NT2/D1 (cell line): ENCODE measurements at regions not wholly inside any gene's neighbourhood (a gene's known extent, or its start where the extent isn't known, plus 50 kb on each side); places are given as distances from the start of the nearest gene placed in this dataset.

Source experiments
- DNase-seq: peaks from one replicate; pipeline ENCODE4 v3.0.0-alpha.2; 2011; ENCODE audit warnings: low read depth, low spot score
- H3K27me3 ChIP-seq: 2 replicates; pipeline ENCODE4 v1.6.0; 2011; ENCODE audit warnings: mild to moderate bottlenecking; ENCODE audit not compliant: insufficient read length, insufficient read depth
- H3K36me3 ChIP-seq: 2 replicates; pipeline ENCODE4 v1.6.1; 2011; ENCODE audit warnings: mild to moderate bottlenecking, low read length, mixed read lengths; ENCODE audit not compliant: insufficient read depth, insufficient read length
- H3K4me1 ChIP-seq: 2 replicates; pipeline ENCODE4 v1.5.1; 2011; ENCODE audit not compliant: insufficient read depth, insufficient read length
- H3K4me3 ChIP-seq: 2 replicates; pipeline ENCODE4 v1.5.1; 2011; ENCODE audit warnings: low read depth; ENCODE audit not compliant: insufficient read length
- H3K9ac ChIP-seq: 2 replicates; pipeline ENCODE4 v1.6.0; 2011; ENCODE audit warnings: low read depth; ENCODE audit not compliant: insufficient read length
- H3K9me3 ChIP-seq: 2 replicates; pipeline ENCODE4 v1.5.1; 2011; ENCODE audit warnings: mild to moderate bottlenecking, low read length; ENCODE audit not compliant: insufficient read depth
- SUZ12 ChIP-seq: IDR thresholded peaks from 2 replicates; pipeline ENCODE4 v1.6.1; 2011; ENCODE audit not compliant: insufficient read length, insufficient read depth; ENCODE audit errors: extremely low read depth
- YY1 ChIP-seq: IDR thresholded peaks from 2 replicates; pipeline ENCODE4 v1.6.1; 2011; ENCODE audit not compliant: insufficient read length, insufficient read depth
- ZNF274 ChIP-seq: IDR thresholded peaks from 2 replicates; pipeline ENCODE4 v1.6.1; 2011; ENCODE audit warnings: mild to moderate bottlenecking, low read depth, low read length

DNA sequence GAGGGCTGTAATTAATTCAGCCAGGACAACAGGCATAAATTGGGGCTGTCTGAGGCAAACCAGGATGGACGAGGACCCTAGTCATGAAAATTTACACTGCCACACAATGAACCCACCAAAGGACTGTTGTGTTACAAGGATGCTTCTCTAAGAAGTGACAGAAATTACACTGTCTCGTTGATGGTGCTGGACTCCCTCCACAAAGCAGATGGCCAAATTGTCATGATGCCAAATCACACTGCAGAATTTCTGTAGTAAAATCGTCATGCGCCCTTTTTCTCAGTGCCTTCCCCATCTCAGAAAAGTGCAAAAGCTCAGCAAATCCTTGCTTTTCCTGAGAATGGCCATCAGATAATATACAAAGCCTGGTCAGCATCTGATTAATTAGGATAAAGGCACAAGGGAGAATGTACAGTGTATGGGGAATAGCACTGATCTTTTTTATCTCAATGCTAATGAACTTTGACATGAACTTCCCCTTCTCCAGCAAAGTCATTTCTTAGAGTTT is 545.8 kb downstream of the CSNK1G3 start:
- H3K36me3 ChIP-seq = no peaks in the 10 kb centered on the region
- no peaks in the 10 kb centered on the region for H3K9me3 ChIP-seq
- no peak overlapping the region for H3K9ac ChIP-seq
- no peak overlapping the region for H3K4me3 ChIP-seq
- no peaks in the 10 kb centered on the region for H3K4me1 ChIP-seq
- DNase-seq = no peak
- TF ChIP-seq YY1 (no peak), ZNF274 (no peak), SUZ12 (no peak)
- no peaks in the 10 kb centered on the region for H3K27me3 ChIP-seq

- Histone ChIP-seq H3K4me3 (no peak overlapping the region), H3K9me3 (no peaks in the 10 kb centered on the region), H3K4me1 (no peaks in the 10 kb centered on the region), H3K27me3 (no peaks in the 10 kb centered on the region), H3K36me3 (no peaks in the 10 kb centered on the region), H3K9ac (no peak overlapping the region)
- no peak for DNase-seq
- TF ChIP-seq ZNF274 = no peak
- TF ChIP-seq YY1 = no peak
- TF ChIP-seq SUZ12 = no peak
Observed at GRCh38 chr5:124056991-124057723, 545.2 kb downstream of the CSNK1G3 start.

GRCh38 chr5:124056326-124056990 is 544.5 kb downstream of the CSNK1G3 start:
- Histone ChIP-seq H3K9ac (no peak overlapping the region), H3K27me3 (no peaks in the 10 kb centered on the region), H3K36me3 (no peaks in the 10 kb centered on the region), H3K4me3 (no peak overlapping the region), H3K9me3 (no peaks in the 10 kb centered on the region), H3K4me1 (no peaks in the 10 kb centered on the region)
- DNase-seq = no peak
- TF ChIP-seq YY1 = no peak

DNA sequence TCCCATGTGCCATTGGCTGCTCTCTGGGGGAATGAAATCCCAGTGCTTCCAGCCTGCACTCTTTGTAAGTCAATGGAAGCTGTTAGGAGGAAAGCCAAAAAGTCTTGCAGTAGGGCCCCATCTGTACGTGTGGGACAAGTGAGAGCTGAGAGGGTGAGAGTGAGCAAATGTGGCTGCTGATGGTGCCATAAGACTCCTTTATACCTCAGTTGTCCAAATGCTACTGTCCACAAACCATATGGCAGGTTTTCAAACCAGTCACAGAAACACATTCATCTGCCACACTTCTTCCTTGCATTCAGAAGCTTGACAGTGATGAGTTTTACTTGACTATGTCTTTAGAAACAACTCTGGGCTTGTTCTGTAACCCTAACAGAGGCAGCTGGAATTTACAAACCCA is 543.8 kb downstream of the CSNK1G3 start:
- Histone ChIP-seq H3K4me3 (no peak overlapping the region), H3K9ac (no peak overlapping the region), H3K36me3 (no peaks in the 10 kb centered on the region), H3K9me3 (no peaks in the 10 kb centered on the region), H3K4me1 (no peaks in the 10 kb centered on the region), H3K27me3 (no peaks in the 10 kb centered on the region)
- no peak for DNase-seq
- TF ChIP-seq SUZ12 (no peak), YY1 (no peak), ZNF274 (no peak)

- DNase-seq = no peak
- H3K9ac ChIP-seq = no peak overlapping the region
- H3K4me1 ChIP-seq = no peaks in the 10 kb centered on the region
- no peaks in the 10 kb centered on the region for H3K27me3 ChIP-seq
- no peak for TF ChIP-seq SUZ12
- no peak for TF ChIP-seq ZNF274
- no peak for TF ChIP-seq YY1
- no peak overlapping the region for H3K4me3 ChIP-seq
- H3K9me3 ChIP-seq = no peaks in the 10 kb centered on the region
- no peaks in the 10 kb centered on the region for H3K36me3 ChIP-seq
Observed at GRCh38 chr5:124054564-124054963, 542.6 kb downstream of the CSNK1G3 start.

DNA sequence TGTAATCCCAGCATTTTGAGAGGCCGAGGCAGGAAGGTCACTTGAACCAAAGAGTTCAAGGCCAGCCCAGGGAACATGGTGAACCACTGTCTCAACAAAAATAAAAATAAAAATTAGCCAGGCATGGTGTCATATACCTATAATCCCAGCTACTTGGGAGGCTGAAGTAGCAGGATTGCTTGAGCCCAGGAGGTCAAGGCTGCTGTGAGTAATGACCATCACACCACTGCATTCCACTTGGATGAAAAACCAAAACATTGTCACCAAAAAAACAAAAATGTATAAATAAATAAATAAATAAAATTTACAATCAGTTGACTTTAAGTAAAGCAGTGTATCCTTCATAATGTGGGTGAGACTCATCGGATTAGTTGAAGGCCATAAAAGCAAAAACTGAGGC is 541.4 kb downstream of the CSNK1G3 start:
- no peak overlapping the region for H3K4me3 ChIP-seq
- DNase-seq = no peak

DNA sequence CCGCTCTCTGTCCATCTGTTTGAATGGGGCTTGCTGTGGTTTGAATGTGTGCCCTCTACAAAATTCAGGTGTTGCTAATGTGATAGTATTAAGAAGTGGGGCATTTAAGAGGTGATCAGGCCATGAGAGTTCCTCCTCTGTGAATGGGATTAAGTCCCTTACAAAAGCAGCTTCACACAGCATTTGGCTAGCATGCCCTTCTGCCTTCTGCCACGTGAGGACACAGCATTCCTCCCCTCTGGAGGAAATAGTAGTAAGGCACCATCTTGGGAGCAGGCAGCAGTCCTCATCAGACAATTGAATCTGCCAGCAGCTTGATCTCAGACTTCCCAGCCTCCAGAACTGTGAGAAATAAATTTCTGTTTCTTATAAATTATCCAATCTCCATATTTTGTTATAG is 540.2 kb downstream of the CSNK1G3 start:
- Histone ChIP-seq H3K9ac (no peak overlapping the region), H3K4me1 (no peaks in the 10 kb centered on the region), H3K9me3 (no peaks in the 10 kb centered on the region), H3K4me3 (no peak overlapping the region), H3K36me3 (no peaks in the 10 kb centered on the region), H3K27me3 (no peaks in the 10 kb centered on the region)
- TF ChIP-seq ZNF274 = no peak
- no peak for TF ChIP-seq SUZ12
- TF ChIP-seq YY1 = no peak
- DNase-seq = no peak

More for the DNA sequence above, 541.4 kb downstream of the CSNK1G3 start:
- TF ChIP-seq SUZ12 (no peak), ZNF274 (no peak)
- H3K4me1 ChIP-seq = no peaks in the 10 kb centered on the region
- H3K27me3 ChIP-seq = no peaks in the 10 kb centered on the region
- H3K9ac ChIP-seq = no peak overlapping the region
- no peaks in the 10 kb centered on the region for H3K36me3 ChIP-seq
- no peaks in the 10 kb centered on the region for H3K9me3 ChIP-seq
